ENCODE measurements at regions not wholly inside any gene's neighbourhood (a gene's known extent, or its start where the extent isn't known, plus 50 kb on each side); places are given as distances from the start of the nearest gene placed in this dataset.
"Not testable (repeated sequence)": the region's sequence is repeated elsewhere in the genome, so short reads cannot be mapped to it uniquely, and the experiment has no call there.

DNA sequence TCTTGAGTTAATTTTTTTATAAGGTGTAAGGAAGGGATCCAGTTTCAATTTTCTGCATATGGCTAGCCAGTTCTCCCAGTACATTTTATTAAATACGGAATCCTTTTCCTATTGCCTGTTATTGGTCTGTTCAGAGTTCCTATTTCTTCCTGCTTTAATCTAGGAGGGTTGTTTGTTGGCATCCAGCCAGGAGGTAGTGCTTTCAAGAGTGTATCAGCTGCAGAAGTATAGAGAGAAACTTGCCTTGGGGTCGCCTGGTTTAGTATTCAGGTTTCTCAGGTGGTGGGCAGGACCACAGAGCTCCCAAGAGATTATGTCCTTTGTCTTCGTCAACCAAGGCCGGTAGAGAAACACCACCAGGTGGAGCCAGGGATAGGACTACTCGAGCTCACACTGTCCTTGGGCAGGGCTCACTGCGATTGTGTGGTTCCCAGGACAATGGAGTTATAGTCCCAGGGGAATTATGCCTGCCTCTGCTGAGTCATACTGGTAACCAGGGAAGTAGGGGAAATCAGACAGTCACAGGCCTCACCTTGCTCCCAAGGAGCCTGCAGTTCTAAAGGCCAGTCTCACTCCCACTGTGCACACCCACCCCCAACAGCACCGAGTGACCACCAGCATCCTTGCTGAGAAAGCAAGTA lies 168.1 kb downstream of the VSIG4 start:
- no peak for DNase-seq
- H3K9me3 ChIP-seq (ENCODE audit: severe bottlenecking): peaks cover 2% of the 10 kb centered on the region
- no peaks in the 10 kb centered on the region for H3K36me3 ChIP-seq
- TF ChIP-seq, protein P1, sequence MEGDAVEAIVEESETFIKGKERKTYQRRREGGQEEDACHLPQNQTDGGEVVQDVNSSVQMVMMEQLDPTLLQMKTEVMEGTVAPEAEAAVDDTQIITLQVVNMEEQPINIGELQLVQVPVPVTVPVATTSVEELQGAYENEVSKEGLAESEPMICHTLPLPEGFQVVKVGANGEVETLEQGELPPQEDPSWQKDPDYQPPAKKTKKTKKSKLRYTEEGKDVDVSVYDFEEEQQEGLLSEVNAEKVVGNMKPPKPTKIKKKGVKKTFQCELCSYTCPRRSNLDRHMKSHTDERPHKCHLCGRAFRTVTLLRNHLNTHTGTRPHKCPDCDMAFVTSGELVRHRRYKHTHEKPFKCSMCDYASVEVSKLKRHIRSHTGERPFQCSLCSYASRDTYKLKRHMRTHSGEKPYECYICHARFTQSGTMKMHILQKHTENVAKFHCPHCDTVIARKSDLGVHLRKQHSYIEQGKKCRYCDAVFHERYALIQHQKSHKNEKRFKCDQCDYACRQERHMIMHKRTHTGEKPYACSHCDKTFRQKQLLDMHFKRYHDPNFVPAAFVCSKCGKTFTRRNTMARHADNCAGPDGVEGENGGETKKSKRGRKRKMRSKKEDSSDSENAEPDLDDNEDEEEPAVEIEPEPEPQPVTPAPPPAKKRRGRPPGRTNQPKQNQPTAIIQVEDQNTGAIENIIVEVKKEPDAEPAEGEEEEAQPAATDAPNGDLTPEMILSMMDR (IDR thresholded peaks at IDR 0.05; ENCODE audit: low read depth, low read length): no peak
- no peak overlapping the region for H3K27ac ChIP-seq
- peaks cover 26% of the 10 kb centered on the region for H3K27me3 ChIP-seq (ENCODE audit: insufficient read depth, low read depth, severe bottlenecking)
- H3K4me3 ChIP-seq (ENCODE audit: low read depth, low read length): no peak overlapping the region

DNA sequence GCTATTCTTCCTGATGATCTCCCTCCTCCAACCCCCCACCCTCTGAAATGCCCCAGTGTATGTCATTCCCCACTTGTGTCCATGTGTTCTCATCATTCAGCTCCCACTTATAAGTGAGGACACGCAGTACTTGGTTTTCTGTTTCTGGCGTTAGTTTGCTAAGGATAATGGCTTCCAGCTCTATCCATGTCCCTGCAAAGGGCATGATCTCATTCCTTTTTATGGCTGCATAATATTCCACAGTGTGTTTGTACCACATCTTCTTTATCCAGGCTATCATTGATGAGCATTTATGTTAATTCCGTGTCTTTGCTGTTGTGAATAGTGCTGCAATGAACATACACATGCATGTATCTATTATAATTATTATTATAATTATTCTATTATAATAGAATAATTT lies 169.3 kb downstream of the VSIG4 start:
- DNase-seq; H3K36me3 ChIP-seq; H3K9me3 ChIP-seq (ENCODE audit: severe bottlenecking); H3K4me3 ChIP-seq (ENCODE audit: low read depth, low read length); H3K27ac ChIP-seq: not testable (repeated sequence)
- peaks cover 23% of the 10 kb centered on the region for H3K27me3 ChIP-seq (ENCODE audit: insufficient read depth, low read depth, severe bottlenecking)

DNA sequence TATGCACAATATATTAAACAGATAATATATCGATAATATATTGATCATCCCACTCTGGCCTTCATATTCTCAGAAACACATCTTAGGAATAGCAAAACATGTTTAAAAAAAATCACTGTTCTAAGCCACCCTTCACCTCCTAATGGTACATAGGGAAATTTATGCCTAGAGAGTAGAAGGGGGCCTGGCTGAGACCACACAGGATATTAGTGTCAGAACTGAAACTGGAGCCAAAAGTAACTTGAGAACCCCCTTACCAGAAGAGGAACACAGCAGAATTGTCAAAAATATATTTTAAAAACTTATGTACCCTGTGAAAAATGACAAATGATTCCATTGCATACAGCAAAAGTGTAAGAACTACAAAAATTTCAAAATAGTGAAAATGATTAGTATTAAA lies 173.1 kb downstream of the VSIG4 start:
- peaks cover 2% of the 10 kb centered on the region for H3K9me3 ChIP-seq (ENCODE audit: severe bottlenecking)
- no peak for DNase-seq
- TF ChIP-seq, protein P1 (IDR thresholded peaks at IDR 0.05; ENCODE audit: low read depth, low read length): no peak

DNA sequence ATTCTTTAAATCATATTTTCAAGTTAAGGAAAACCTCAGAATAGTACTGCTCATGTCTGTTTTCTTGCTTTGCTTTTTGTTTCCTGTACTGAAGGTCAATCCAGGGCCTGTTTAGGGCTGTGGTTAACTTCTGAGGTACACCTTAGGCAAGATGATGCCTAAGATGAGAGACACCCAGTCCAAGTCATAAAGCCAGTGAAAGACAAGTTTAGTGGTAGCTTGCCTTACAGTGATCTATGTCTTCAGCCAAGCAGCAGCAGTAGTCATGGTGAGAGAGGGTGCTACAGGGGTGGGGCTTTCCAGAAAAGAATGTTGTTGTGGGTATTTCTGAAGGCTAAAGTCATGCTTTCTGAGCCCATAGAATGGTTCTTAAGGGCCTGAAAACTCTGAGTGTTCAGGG lies 173.7 kb downstream of the VSIG4 start:
- H3K27ac ChIP-seq: no peak overlapping the region

More for the DNA sequence above, 173.1 kb downstream of the VSIG4 start:
- Histone ChIP-seq H3K27ac (no peak overlapping the region), H3K36me3 (no peaks in the 10 kb centered on the region), H3K4me3 (ENCODE audit: low read depth, low read length) (no peak overlapping the region), H3K27me3 (ENCODE audit: insufficient read depth, low read depth, severe bottlenecking) (peaks cover 25% of the 10 kb centered on the region)

DNA sequence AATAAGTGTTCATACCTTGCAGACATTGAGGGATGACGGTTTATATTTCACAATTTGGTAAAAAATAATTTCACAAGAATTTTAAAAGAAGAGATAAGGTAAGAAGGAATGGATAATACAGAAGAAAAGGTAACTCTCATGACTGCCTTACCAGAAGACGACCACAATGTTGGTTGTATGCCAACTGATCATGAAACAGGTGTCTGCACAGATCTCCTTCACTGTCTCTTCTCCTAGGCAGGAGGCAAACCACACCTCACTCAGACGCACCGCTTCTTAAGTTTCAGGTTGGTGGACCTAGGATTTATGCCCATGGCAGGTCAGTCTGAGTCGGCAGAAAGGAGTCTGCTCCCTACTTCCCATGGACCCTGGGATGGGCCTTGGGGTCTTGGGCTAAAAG lies 177.2 kb downstream of the VSIG4 start:
- TF ChIP-seq, protein P1 (IDR thresholded peaks at IDR 0.05; ENCODE audit: low read depth, low read length): no peak
- Histone ChIP-seq H3K9me3 (ENCODE audit: severe bottlenecking) (no peaks in the 10 kb centered on the region), H3K36me3 (no peaks in the 10 kb centered on the region), H3K4me3 (ENCODE audit: low read depth, low read length) (no peak overlapping the region), H3K27ac (no peak overlapping the region), H3K27me3 (ENCODE audit: insufficient read depth, low read depth, severe bottlenecking) (peaks cover 29% of the 10 kb centered on the region)
- DNase-seq: no peak

More for the DNA sequence above, 173.7 kb downstream of the VSIG4 start:
- Histone ChIP-seq H3K27me3 (ENCODE audit: insufficient read depth, low read depth, severe bottlenecking) (peaks cover 29% of the 10 kb centered on the region), H3K9me3 (ENCODE audit: severe bottlenecking) (peaks cover 2% of the 10 kb centered on the region), H3K36me3 (no peaks in the 10 kb centered on the region), H3K4me3 (ENCODE audit: low read depth, low read length) (no peak overlapping the region)
- TF ChIP-seq, protein P1 (IDR thresholded peaks at IDR 0.05; ENCODE audit: low read depth, low read length): no peak
- DNase-seq: no peak

DNA sequence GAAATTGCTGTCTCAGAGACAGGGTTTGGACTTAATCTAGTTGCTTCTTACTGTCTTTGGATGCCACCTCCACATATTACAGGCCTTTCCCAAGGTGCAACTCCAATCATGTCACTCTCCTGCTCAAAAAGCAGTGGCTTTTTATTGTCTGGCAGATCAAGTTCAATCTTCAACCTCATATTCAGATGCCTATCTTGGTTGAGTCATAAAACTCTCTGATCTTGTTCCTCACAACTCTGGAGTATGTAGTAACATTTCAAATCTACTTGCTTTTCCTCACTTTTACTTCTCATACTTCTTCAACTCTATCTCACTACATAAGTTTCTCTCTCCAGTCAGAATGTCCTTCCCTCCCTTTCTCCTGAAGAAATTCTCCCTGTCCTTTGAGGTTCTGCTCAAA lies 180.6 kb downstream of the VSIG4 start:
- Histone ChIP-seq H3K36me3 (no peaks in the 10 kb centered on the region), H3K27ac (no peak overlapping the region), H3K4me3 (ENCODE audit: low read depth, low read length) (no peak overlapping the region), H3K27me3 (ENCODE audit: insufficient read depth, low read depth, severe bottlenecking) (peaks cover 27% of the 10 kb centered on the region), H3K9me3 (ENCODE audit: severe bottlenecking) (no peaks in the 10 kb centered on the region)
- no peak for DNase-seq
- TF ChIP-seq, protein P1 (IDR thresholded peaks at IDR 0.05; ENCODE audit: low read depth, low read length): no peak

DNA sequence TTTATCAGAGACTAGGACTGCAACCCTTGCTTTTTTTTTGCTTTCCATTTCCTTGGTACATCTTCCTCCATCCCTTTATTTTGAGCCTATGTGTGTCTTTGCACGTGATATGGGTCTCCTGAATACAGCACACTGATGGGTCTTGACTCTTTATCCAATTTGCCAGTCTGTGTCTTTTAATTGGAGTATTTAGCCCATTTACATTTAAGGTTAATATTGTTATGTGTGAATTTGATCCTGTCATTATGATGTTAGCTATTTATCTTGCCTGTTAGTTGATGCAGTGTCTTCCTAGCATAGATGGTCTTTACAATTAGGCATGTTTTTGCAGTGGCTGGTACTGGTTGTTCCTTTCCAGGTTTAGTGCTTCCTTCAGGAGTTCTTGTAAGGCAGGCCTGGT lies 185.4 kb downstream of the VSIG4 start:
- H3K9me3 ChIP-seq (ENCODE audit: severe bottlenecking); H3K36me3 ChIP-seq; H3K4me3 ChIP-seq (ENCODE audit: low read depth, low read length); H3K27me3 ChIP-seq (ENCODE audit: insufficient read depth, low read depth, severe bottlenecking); DNase-seq; H3K27ac ChIP-seq: not testable (repeated sequence)

DNA sequence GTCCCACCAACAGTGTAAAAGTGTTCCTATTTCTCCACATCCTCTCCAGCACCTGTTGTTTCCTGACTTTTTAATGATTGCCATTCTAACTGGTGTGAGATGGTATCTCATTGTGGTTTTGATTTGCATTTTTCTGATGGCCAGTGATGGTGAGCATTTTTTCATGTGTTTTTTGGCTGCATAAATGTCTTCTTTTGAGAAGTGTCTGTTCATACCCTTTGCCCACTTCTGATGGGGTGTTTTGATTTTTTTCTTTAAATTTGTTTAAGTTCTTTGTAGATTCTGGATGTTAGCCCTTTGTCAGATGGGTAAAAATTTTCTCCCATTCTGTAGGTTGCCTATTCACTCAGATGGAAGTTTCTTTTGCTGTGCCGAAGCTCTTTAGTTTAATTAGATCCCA lies 183.9 kb downstream of the MSN start:
- H3K27ac ChIP-seq; H3K4me3 ChIP-seq (ENCODE audit: low read depth, low read length); DNase-seq; H3K27me3 ChIP-seq (ENCODE audit: insufficient read depth, low read depth, severe bottlenecking); H3K36me3 ChIP-seq; H3K9me3 ChIP-seq (ENCODE audit: severe bottlenecking): not testable (repeated sequence)

DNA sequence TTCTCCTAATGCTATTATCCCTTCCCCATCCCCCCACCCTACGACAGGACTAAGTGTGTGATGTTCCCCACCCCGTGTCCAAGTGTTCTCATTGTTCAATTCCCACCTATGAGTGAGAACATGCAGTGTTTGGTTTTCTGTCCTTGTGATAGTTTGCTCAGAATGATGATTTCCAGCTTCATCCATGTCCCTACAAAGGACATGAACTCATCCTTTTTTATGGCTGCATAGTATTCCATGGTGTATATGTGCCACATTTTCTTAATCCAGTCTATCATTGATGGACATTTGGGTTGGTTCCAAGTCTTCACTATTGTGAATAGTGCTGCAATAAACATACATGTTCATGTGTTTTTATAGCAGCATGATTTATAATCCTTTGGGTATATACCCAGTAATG lies 183.4 kb downstream of the MSN start:
- H3K36me3 ChIP-seq; H3K27ac ChIP-seq; DNase-seq; H3K27me3 ChIP-seq (ENCODE audit: insufficient read depth, low read depth, severe bottlenecking); H3K4me3 ChIP-seq (ENCODE audit: low read depth, low read length); H3K9me3 ChIP-seq (ENCODE audit: severe bottlenecking): not testable (repeated sequence)
